ENCODE measurements at regions not wholly inside any gene's neighbourhood (a gene's known extent, or its start where the extent isn't known, plus 50 kb on each side); places are given as distances from the start of the nearest gene placed in this dataset.

GRCh38 chr2:126831234-126832005, 67.3 kb upstream of the TEX51 start:
- DNase-seq (ENCODE audit: low read depth) = peak; percentile 98
- H3K4me3 ChIP-seq (ENCODE audit: low read depth, low read length) = no peak overlapping the region
- TF ChIP-seq MYC (IDR thresholded peaks at IDR 0.05; ENCODE audit: low read depth, low read length) (no peak), MAX (IDR thresholded peaks at IDR 0.05; ENCODE audit: low read depth, low read length) (no peak), CTCF (IDR thresholded peaks at IDR 0.05; ENCODE audit: low read depth, low read length) (no peak), POLR2A (IDR thresholded peaks at IDR 0.05; ENCODE audit: extremely low read depth, insufficient read length) (no peak)

- no peak overlapping the region for H3K4me3 ChIP-seq (ENCODE audit: low read depth, low read length)
- TF ChIP-seq MYC (IDR thresholded peaks at IDR 0.05; ENCODE audit: low read depth, low read length) (no peak), POLR2A (IDR thresholded peaks at IDR 0.05; ENCODE audit: extremely low read depth, insufficient read length) (no peak), CTCF (IDR thresholded peaks at IDR 0.05; ENCODE audit: low read depth, low read length) (no peak), MAX (IDR thresholded peaks at IDR 0.05; ENCODE audit: low read depth, low read length) (no peak)
- no peak for DNase-seq (ENCODE audit: low read depth)
Observed at GRCh38 chr2:126832014-126832413, 66.7 kb upstream of the TEX51 start.

- TF ChIP-seq MYC (IDR thresholded peaks at IDR 0.05; ENCODE audit: low read depth, low read length) (no peak), POLR2A (IDR thresholded peaks at IDR 0.05; ENCODE audit: extremely low read depth, insufficient read length) (no peak), MAX (IDR thresholded peaks at IDR 0.05; ENCODE audit: low read depth, low read length) (no peak), CTCF (IDR thresholded peaks at IDR 0.05; ENCODE audit: low read depth, low read length) (no peak)
- H3K4me3 ChIP-seq (ENCODE audit: low read depth, low read length) = no peak overlapping the region
- DNase-seq (ENCODE audit: low read depth) = no peak
Observed at GRCh38 chr2:126832757-126833156, 65.9 kb upstream of the TEX51 start.

GRCh38 chr2:126834006-126834659, 64.6 kb upstream of the TEX51 start:
- DNase-seq (ENCODE audit: low read depth) = no peak
- H3K4me3 ChIP-seq (ENCODE audit: low read depth, low read length) = no peak overlapping the region
- TF ChIP-seq CTCF (IDR thresholded peaks at IDR 0.05; ENCODE audit: low read depth, low read length) = no peak
- TF ChIP-seq MAX (IDR thresholded peaks at IDR 0.05; ENCODE audit: low read depth, low read length) = no peak
- TF ChIP-seq POLR2A (IDR thresholded peaks at IDR 0.05; ENCODE audit: extremely low read depth, insufficient read length) = no peak

- no peak for TF ChIP-seq POLR2A (IDR thresholded peaks at IDR 0.05; ENCODE audit: extremely low read depth, insufficient read length)
Observed at GRCh38 chr2:126835261-126835660, 63.4 kb upstream of the TEX51 start.

GRCh38 chr2:126835831-126836230, 62.9 kb upstream of the TEX51 start:
- no peak for TF ChIP-seq MAX (IDR thresholded peaks at IDR 0.05; ENCODE audit: low read depth, low read length)
- TF ChIP-seq CTCF (IDR thresholded peaks at IDR 0.05; ENCODE audit: low read depth, low read length) = no peak
- no peak for TF ChIP-seq POLR2A (IDR thresholded peaks at IDR 0.05; ENCODE audit: extremely low read depth, insufficient read length)
- no peak for TF ChIP-seq MYC (IDR thresholded peaks at IDR 0.05; ENCODE audit: low read depth, low read length)
- no peak overlapping the region for H3K4me3 ChIP-seq (ENCODE audit: low read depth, low read length)
- no peak for DNase-seq (ENCODE audit: low read depth)

More at GRCh38 chr2:126835261-126835660, 63.4 kb upstream of the TEX51 start:
- H3K4me3 ChIP-seq (ENCODE audit: low read depth, low read length) = no peak overlapping the region
- DNase-seq (ENCODE audit: low read depth) = no peak
